GM23338 (cell line): ENCODE measurements at regions not wholly inside any gene's neighbourhood (a gene's known extent, or its start where the extent isn't known, plus 50 kb on each side); places are given as distances from the start of the nearest gene placed in this dataset.

Source experiments
- ATAC-seq: fragments of 200-7000 bp; cut with Tn5 transposase; 3 replicates; pipeline ENCODE4 v1.9.1; 2020
- DNase-seq: peaks from one replicate; pipeline ENCODE4 v3.0.0-alpha.2; 2015; ENCODE audit warnings: low spot score
- H2AFZ ChIP-seq: fragments of 200-600 bp; sonication (generic); 2 replicates; pipeline ENCODE4 v1.8.0; 2016; ENCODE audit warnings: antibody characterized with exemption, mild to moderate bottlenecking, moderate library complexity
- H3F3A ChIP-seq: fragments of 200-600 bp; sonication (generic); replicated peaks from 2 replicates; pipeline ENCODE4 v1.8.0; 2017; ENCODE audit warnings: antibody characterized with exemption, mixed run types, low read depth
- H3K27ac ChIP-seq: fragments of 200-600 bp; sonication (generic); 2 replicates; pipeline ENCODE4 v1.6.1; 2016; ENCODE audit warnings: low read depth
- H3K27me3 ChIP-seq: fragments of 200-600 bp; sonication (generic); 2 replicates; pipeline ENCODE4 v1.8.0; 2016; ENCODE audit warnings: mild to moderate bottlenecking, mixed run types, moderate library complexity; ENCODE audit not compliant: insufficient read depth
- H3K36me3 ChIP-seq: fragments of 200-600 bp; sonication (generic); 2 replicates; pipeline ENCODE4 v1.8.0; 2016; ENCODE audit warnings: mild to moderate bottlenecking; ENCODE audit not compliant: insufficient read depth
- H3K4me1 ChIP-seq: fragments of 200-600 bp; sonication (generic); 2 replicates; pipeline ENCODE4 v1.8.0; 2016; ENCODE audit warnings: mild to moderate bottlenecking, moderate library complexity; ENCODE audit not compliant: insufficient read depth
- H3K4me2 ChIP-seq: fragments of 200-600 bp; sonication (generic); 2 replicates; pipeline ENCODE4 v1.7.1; 2017; ENCODE audit warnings: mixed run types
- H3K4me3 ChIP-seq: fragments of 200-600 bp; sonication (generic); 2 replicates; pipeline ENCODE4 v1.6.1; 2016; ENCODE audit warnings: mixed run types
- H3K79me2 ChIP-seq: fragments of 200-600 bp; sonication (generic); replicated peaks from 2 replicates; pipeline ENCODE4 v1.8.0; 2017; ENCODE audit warnings: mild to moderate bottlenecking; ENCODE audit not compliant: insufficient read depth
- H3K9me2 ChIP-seq: fragments of 200-600 bp; sonication (generic); 2 replicates; pipeline ENCODE4 v1.8.0; 2017; ENCODE audit not compliant: insufficient read depth
- H4K20me1 ChIP-seq: fragments of 200-600 bp; sonication (generic); replicated peaks from 2 replicates; pipeline ENCODE4 v1.8.0; 2017; ENCODE audit warnings: mild to moderate bottlenecking; ENCODE audit not compliant: insufficient read depth
- H3K27ac Mint-ChIP-seq: 2 replicates; pipeline ENCODE4 v1.8.0; 2020; ENCODE audit warnings: inconsistent platforms, mild to moderate bottlenecking, moderate library complexity, mixed read lengths
- H3K27me3 Mint-ChIP-seq: 3 replicates; pipeline ENCODE4 v1.8.0; 2022; ENCODE audit warnings: low read depth, mild to moderate bottlenecking, moderate library complexity, mixed read lengths, inconsistent platforms; ENCODE audit not compliant: insufficient read depth, poor library complexity
- H3K36me3 Mint-ChIP-seq: 3 replicates; pipeline ENCODE4 v1.8.0; 2021; ENCODE audit warnings: low read depth, mild to moderate bottlenecking, inconsistent platforms, moderate library complexity, mixed read lengths
- H3K4me1 Mint-ChIP-seq: 3 replicates; pipeline ENCODE4 v1.8.0; 2020; ENCODE audit warnings: mild to moderate bottlenecking, inconsistent platforms, mixed read lengths
- H3K4me3 Mint-ChIP-seq: 3 replicates; pipeline ENCODE4 v1.8.0; 2021; ENCODE audit warnings: moderate library complexity, mild to moderate bottlenecking, inconsistent platforms, mixed read lengths
- H3K9me3 Mint-ChIP-seq: 3 replicates; pipeline ENCODE4 v1.8.0; 2020; ENCODE audit warnings: moderate library complexity, mild to moderate bottlenecking, inconsistent platforms, mixed read lengths
- CREB1 ChIP-seq: fragments of 250-450 bp; sonication (Bioruptor Pico); IDR thresholded peaks from 2 replicates; pipeline ENCODE4 v1.5.0; 2020; ENCODE audit warnings: low read depth, mild to moderate bottlenecking, moderate library complexity
- CTCF ChIP-seq, 2 experiments: fragments of 200-600 bp in 1 of 2; sonication (generic) in 1 of 2; conservative IDR thresholded peaks; 2 replicates each; pipeline versions ENCODE4 v1.5.1 to v1.6.1; 2016 to 2017; ENCODE audit warnings: antibody characterized with exemption in 2 of 2, low read depth in 2 of 2, mild to moderate bottlenecking in 2 of 2, moderate library complexity in 1 of 2
- ETS1 ChIP-seq: IDR thresholded peaks from 2 replicates; pipeline ENCODE4 v1.6.1; 2016; ENCODE audit warnings: antibody characterized with exemption
- EZH2 ChIP-seq: fragments of 200-600 bp; sonication (generic); IDR thresholded peaks from one replicate; pipeline ENCODE4 v1.8.0; 2017; ENCODE audit warnings: antibody characterized with exemption, mild to moderate bottlenecking, low read depth; ENCODE audit not compliant: unreplicated experiment
- EZH2phosphoT487 ChIP-seq: fragments of 200-600 bp; sonication (generic); IDR thresholded peaks from one replicate; pipeline ENCODE4 v1.8.1; 2018; ENCODE audit warnings: antibody characterized with exemption; ENCODE audit not compliant: unreplicated experiment
- JUNB ChIP-seq: IDR thresholded peaks from one replicate; pipeline ENCODE4 v1.6.1; 2016; ENCODE audit warnings: antibody characterized with exemption; ENCODE audit not compliant: unreplicated experiment
- NANOG ChIP-seq: IDR thresholded peaks from 2 replicates; pipeline ENCODE4 v1.6.1; 2016; ENCODE audit warnings: antibody characterized with exemption, borderline replicate concordance
- POLR2AphosphoS5 ChIP-seq: IDR thresholded peaks from 2 replicates; pipeline ENCODE4 v1.6.1; 2016; ENCODE audit warnings: antibody characterized with exemption, low read depth
- REST ChIP-seq: IDR thresholded peaks from one replicate; pipeline ENCODE4 v1.6.1; 2018; ENCODE audit warnings: antibody characterized with exemption; ENCODE audit not compliant: unreplicated experiment
- STAT1 ChIP-seq: IDR thresholded peaks from one replicate; pipeline ENCODE4 v1.6.1; 2016; ENCODE audit warnings: antibody characterized with exemption; ENCODE audit not compliant: unreplicated experiment
- ZNF114 ChIP-seq: fragments of 250-450 bp; sonication (Bioruptor Pico); IDR thresholded peaks from 2 replicates; pipeline ENCODE4 v1.5.0; 2020; ENCODE audit warnings: mild to moderate bottlenecking, moderate library complexity
- ZNF331 ChIP-seq: fragments of 250-450 bp; sonication (Bioruptor Pico); IDR thresholded peaks from 2 replicates; pipeline ENCODE4 v1.5.0; 2020; ENCODE audit warnings: low read depth, mild to moderate bottlenecking, moderate library complexity
- ZNF462 ChIP-seq: fragments of 250-450 bp; sonication (Bioruptor Pico); IDR thresholded peaks from 2 replicates; pipeline ENCODE4 v1.5.0; 2020; ENCODE audit warnings: mild to moderate bottlenecking, moderate library complexity

GRCh38 chr15:31558840-31559239 lies 232.2 kb downstream of the KLF13 start:
- H4K20me1 ChIP-seq, result no peaks in the 10 kb centered on the region
- Mint-ChIP-seq H3K4me1 (no peaks in the 10 kb centered on the region), H3K27me3 (peaks cover 3% of the 10 kb centered on the region), H3K27ac (no peak overlapping the region), H3K9me3 (no peaks in the 10 kb centered on the region), H3K4me3 (no peak overlapping the region), H3K36me3 (no peaks in the 10 kb centered on the region)
- H3K27me3 ChIP-seq, result no peaks in the 10 kb centered on the region
- no peaks in the 10 kb centered on the region for H3K9me2 ChIP-seq
- no peak overlapping the region for H3K4me3 ChIP-seq
- no peak overlapping the region for H3K27ac ChIP-seq
- H3K4me2 ChIP-seq, result no peak overlapping the region
- no peaks in the 10 kb centered on the region for H3F3A ChIP-seq
- DNase-seq (no peak), ATAC-seq (no peak)
- no peaks in the 10 kb centered on the region for H3K4me1 ChIP-seq
- H3K79me2 ChIP-seq, result no peaks in the 10 kb centered on the region
- H2AFZ ChIP-seq, result no peak overlapping the region
- TF ChIP-seq CREB1 (no peak), ZNF462 (CRISPR knock-in tag) (no peak), REST (no peak), POLR2AphosphoS5 (no peak), ZNF114 (CRISPR knock-in tag) (no peak), NANOG (no peak), ETS1 (no peak), ZNF331 (CRISPR knock-in tag) (no peak), JUNB (no peak), EZH2 (no peak), EZH2phosphoT487 (no peak), CTCF (conservative IDR thresholded peaks at IDR 0.05; ENCODE audit: low read depth in 2 of 2) (no peak), STAT1 (no peak)
- H3K36me3 ChIP-seq, result no peaks in the 10 kb centered on the region
